ENCODE measurements at regions not wholly inside any gene's neighbourhood (a gene's known extent, or its start where the extent isn't known, plus 50 kb on each side); places are given as distances from the start of the nearest gene placed in this dataset.

GRCh38 chr13:100773429-100773828, 98.8 kb upstream of the TMTC4 start:
- TF ChIP-seq CTCF (conservative IDR thresholded peaks at IDR 0.05; ENCODE audit: low read length) (no peak), EZH2phosphoT487 (IDR thresholded peaks at IDR 0.05; ENCODE audit: borderline replicate concordance, low read depth, low read length) (no peak)

All from OCI-LY7 (cell line).